GM18868 (cell line): ENCODE measurements at regions not wholly inside any gene's neighbourhood (a gene's known extent, or its start where the extent isn't known, plus 50 kb on each side); places are given as distances from the start of the nearest gene placed in this dataset.

Experiments used
- ATAC-seq: cut with Tn5 transposase; IDR thresholded peaks from one replicate; pipeline ENCODE4 v1.9.1; 2021; ENCODE audit warnings: mild to moderate bottlenecking, moderate library complexity; ENCODE audit not compliant: unreplicated experiment

GRCh38 chr9:13607481-13608441 is 328.3 kb upstream of the MPDZ start:
- no peak for ATAC-seq

DNA sequence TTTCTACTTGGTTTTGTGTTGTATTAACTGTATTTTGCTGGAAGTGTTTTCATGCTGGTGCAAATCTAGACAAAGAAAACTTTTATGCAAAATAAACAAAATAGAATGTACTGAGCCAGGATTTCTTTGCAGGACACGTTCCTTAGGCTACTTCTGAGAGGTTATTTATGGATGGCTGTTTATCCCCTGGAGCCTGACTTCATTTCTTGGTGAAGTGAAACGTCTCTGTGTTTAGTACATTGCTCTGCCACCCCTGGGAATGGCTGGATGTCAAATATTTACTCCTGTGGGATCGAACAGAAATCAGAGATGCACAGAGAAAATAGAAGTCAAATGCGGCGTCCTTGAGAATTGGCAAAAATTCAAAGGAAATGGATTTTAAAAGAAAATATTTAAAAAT is 327.1 kb upstream of the MPDZ start:
- ATAC-seq, result no peak

DNA sequence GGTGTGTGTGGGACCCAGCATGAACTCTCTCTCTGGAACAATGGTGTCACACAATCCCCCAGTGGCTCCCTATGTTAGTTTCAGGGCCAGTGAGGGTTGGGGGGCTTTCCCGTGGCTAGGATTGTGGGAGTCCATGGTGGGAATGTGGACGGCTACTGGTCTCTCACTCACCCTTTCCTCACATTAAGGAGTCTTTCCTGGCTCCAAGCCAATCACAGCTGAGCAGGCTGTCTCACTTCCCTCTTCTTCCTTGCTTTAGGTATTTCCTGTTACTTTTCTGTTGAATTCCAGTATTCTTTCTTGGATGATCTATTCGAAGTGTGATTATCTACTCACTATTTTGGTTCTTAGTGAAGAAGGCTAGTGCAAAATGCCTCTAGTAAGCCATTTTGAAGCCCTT is 324.4 kb upstream of the MPDZ start:
- no peak for ATAC-seq

- no peak for ATAC-seq
These were observed 319.2 kb upstream of the MPDZ start for GRCh38 chr9:13598738-13599137.

DNA sequence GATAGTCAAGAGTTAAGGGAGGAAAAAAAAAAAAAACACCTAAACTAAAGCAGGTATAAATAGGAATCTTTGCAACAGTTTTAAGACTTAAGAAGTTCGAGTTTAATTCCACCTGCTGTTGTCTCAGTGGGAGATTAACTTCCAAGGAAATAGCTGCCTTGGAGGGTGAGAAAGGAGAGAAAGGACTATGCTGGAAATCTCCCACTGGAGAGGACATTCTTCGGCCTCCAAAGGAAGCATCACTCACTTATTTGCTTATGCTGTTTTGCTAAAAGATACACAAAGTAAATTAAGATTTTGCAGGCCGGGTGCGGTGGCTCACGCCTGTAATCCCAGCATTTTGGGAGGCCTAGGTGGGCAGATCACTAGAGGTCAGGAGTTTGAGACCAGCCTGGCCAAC is 317.9 kb upstream of the MPDZ start:
- ATAC-seq, result no peak

- no peak for ATAC-seq
These were observed 317.5 kb upstream of the MPDZ start for GRCh38 chr9:13597004-13597403.

DNA sequence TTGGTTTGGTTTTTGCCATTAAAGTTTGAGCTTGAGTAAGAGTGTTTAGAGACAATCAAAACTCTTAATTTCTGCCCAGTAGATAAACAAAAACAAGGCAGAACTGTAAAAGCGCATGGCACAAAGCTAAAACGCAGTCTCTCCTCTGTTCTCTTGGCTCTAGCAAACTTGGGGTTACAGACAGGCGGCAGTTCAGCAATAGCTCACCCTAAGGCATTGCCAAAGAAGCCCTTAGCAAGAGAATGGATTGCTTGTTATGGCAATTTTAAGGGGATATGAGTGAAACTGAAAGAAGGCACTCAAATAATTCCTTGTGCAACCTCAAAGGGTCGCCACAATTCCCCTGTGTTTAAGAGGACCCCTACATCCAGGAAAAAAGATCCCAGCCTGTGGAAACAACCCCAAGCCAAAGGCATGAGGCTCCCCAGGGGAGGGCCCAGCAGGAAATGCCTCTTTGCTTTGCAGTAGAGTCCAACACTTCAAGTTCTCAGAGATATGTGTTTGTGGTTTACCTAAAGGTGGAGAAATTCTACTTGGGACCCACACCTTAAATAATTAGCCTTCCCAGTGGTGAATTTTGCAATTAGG is 317.0 kb upstream of the MPDZ start:
- no peak for ATAC-seq

- ATAC-seq, result no peak
These were observed 311.5 kb upstream of the MPDZ start for GRCh38 chr9:13590996-13591395.

DNA sequence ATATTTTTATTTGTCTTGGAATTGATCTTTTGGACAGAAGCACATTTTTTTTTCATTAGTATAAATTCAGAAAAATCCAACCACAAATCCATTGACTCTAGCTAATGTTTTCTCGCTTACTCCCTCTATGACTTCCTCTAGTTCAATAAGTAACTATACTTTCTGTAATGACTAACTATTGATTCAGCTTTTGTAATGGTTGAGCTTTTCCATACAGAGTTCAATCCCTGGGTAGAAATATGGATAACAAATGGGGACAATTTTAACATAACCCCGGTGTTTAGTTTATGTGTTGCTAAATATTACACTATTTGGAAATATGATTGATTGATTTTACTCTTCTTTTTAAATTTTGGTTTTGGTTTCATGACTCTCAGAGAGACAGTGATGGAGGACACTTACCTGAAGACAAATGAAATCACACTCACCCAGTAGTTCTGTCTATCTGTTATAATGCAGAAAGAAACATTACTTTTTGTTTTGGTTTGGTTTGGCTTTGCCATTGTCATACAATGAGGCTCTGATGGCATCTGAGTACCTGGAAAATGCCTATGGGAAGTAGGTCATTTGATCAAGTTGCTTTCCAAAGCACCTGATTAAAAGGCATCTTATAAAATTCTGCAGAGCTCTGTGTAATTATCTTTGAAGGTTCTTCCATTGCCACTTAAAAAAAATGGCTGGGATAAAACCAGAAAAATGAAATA is 309.7 kb upstream of the MPDZ start:
- no peak for ATAC-seq

DNA sequence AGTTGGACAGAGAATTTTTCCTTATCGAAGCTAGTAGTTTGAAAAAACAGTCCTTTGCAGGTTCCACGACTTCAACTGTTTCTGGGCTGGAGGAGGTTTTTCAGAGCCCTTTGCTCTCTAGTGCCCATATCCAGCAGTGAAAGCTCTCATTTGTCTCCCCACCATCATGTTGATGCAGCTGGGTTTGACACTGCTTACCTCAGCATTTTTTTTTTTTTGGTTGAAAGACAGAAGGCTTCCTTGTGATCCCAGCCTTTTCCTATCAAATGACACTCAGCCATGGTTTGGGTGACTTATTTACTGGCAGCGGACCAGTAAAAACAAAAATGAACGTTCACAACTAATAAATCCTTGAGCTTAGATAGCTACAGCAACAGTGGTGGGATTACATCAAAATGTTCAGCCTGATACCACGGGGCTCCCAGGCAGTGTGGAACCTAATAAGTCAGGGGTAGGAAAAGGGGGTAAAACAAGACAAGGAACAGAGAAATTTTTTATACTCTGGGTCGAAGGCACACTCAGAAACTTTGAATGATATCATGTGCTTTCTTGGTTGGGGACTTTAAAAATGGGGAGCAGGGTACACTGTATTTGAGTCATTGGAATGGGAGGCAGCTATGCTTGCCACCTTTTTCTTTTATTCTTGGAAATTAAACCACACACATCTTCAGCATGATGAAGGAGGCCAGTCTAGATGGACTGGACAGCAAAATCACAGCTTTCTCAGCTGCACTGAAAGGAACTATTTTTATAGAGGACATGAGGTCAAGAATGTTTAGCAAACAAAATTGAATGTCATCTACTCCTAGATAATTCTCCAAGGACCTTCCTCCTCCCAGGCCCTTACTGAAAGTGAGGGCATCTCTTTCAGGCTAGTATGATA is 308.9 kb upstream of the MPDZ start:
- no peak for ATAC-seq

DNA sequence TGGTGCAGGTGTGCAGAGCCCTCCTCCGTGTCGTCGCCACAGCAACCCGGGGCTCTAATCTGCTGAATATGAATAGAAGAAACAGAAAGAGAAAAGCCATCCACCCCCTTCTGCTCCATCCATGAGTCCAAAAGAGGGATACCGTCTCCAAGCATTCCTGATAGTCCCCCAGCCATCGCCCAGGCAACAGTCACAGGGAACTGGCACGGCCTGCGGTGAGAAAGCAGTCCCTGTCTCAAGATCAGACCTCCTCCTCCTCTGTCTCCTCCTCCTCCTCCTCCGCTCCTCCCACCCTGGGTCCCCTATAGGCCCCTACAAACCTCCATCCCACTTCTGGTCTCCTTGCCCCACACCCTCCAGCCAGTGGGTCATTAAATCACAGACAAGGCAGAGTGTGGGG is 308.1 kb upstream of the MPDZ start:
- no peak for ATAC-seq

GRCh38 chr9:13586587-13587374 is 307.3 kb upstream of the MPDZ start:
- ATAC-seq, result no peak

DNA sequence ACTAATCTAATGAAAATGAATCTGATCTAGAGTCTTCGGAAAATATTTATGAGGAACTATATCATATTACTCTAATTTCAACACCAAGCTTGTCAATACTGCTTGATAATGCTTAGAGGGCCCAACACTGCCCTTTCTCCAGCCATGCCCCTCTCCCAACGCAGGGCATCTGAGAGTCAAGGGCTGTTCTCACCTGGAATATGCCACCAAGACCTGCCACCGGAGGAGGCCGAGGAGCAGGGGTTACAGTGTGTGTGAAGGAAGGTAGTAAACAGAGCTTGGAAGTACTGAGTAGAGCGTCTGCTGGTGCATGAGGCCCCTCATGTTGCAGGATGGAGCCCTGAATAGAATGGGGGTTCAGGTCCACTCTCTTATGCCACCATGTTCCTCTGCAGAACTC is 301.3 kb upstream of the MPDZ start:
- no peak for ATAC-seq

DNA sequence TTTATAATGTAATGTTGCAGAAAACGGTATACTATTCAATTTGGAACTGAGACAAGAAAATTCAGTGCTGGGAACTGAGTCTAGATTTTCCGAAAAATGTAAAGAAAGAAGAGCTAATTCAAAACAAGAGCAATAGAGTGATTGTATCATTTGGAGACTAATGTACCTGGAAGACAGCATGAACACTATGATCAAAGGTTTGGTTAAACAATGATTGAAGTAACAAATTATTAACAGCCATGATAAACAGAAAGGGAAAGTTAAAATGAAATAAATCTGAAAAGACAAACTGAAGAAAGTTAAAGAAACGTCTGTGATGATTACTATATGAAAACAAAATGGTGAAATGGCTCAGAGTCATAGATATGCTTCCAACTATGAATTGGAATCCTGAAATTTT is 300.6 kb upstream of the MPDZ start:
- ATAC-seq, result no peak

DNA sequence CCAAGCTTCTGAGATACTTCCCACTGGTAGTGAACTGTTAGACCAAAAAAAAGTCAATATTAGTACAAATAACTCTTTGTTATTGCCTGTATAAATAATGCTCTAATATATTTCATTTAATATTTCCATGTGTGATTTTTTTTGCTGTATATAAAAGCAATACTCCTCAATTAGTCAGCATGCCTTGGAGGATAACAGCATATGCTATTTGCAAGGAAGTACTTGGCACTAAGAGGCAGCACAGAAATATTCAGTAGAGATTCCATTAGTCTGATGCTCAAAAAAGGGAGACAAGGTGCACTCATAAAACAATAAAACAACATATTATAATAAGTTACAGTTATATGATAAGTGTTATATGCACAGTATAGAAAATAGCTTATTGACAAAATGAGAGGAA is 296.6 kb upstream of the MPDZ start:
- ATAC-seq, result no peak

- ATAC-seq, result no peak
These were observed 296.1 kb upstream of the MPDZ start for GRCh38 chr9:13575558-13575957.

DNA sequence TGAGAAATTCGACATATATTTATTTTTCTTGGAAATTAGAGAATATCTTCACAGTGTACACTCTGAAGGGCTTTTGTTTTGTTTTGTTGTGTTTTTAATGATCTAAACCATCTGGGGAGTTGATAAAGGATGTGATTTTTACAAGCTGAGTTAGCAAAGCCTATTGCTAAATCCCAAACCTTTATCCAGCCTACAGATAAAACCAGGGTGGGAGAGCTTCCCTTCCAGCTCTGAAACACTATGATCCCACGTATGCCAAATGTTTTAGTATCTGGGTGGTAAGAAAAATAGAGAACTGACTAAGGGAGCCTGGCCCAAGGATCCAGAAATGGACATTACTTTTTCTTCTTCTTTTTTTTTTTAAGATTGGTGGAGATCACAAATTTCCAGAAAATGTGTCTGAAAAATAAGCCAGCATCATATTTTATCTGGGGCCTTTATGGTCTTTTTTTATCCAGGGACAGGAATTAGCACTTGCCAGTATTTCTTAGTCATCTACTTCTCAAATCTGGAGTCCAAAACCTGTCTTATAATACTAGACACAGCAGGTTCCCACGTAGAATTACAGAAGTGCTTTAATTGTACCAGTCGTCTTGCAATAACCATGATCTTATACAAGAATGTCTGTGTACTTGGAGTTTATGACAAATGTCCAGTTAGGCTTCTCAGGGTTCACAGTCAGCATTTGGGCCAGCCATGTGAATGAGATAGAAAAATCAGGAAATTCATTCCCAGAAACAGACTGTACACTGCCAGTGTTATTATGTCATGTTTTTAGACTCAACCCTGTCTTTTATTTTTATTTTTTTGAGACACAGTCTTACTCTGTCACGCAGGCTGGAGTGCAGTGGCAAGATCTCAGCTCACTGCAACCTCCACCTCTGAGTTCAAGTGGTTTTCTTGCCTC is 290.8 kb upstream of the MPDZ start:
- no peak for ATAC-seq

DNA sequence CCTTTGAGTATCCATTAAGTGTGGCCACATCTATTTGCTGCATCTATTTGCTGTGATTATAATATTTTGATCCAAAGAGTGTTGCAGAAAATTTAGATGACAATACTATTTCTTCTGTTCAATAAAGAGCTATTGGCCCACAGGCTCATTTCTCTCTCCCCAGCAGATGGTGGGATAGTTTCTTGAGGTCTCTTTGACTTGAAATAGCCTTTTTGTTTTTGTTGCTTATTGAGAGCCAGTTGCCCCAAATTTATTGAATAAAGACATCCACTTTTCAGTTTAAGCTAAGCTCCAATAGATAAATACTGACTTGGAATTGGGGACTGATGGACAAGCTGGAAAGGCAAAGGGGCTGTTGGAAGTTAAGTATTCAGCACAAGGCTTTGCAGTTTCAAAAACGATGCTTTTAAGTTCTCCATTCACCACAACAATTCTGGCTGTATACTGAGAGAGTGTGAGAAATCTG is 290.1 kb upstream of the MPDZ start:
- no peak for ATAC-seq
